Islet of Langerhans (tissue), 1 donor: ENCODE measurements at regions not wholly inside any gene's neighbourhood (a gene's known extent, or its start where the extent isn't known, plus 50 kb on each side); places are given as distances from the start of the nearest gene placed in this dataset.

ENCODE experiments used
- FAIRE-seq: peaks from one replicate; lab custom pipeline; 2011; peaks lifted over from hg19 to GRCh38; lab: Jason Lieb, UNC

DNA sequence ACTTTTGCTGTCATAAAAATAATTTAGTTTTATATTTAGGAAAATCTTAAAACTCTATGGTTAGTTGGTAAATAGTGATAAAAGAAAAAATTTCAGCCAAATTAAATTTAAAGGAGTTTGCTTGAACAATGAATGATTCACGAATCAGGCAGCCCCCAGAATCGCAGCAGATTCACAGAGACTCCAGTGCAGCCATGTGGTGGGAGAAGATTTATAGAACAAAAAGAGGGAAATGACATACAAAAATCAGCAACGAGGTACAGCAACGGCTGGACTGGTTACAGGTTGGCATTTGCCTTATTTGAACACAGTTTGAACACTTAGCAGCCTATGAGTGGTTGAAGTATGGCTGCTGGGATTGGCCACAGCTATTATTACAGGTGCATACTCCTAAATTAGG lies 96.4 kb upstream of the MYCBP2 start:
- FAIRE-seq = no peak

DNA sequence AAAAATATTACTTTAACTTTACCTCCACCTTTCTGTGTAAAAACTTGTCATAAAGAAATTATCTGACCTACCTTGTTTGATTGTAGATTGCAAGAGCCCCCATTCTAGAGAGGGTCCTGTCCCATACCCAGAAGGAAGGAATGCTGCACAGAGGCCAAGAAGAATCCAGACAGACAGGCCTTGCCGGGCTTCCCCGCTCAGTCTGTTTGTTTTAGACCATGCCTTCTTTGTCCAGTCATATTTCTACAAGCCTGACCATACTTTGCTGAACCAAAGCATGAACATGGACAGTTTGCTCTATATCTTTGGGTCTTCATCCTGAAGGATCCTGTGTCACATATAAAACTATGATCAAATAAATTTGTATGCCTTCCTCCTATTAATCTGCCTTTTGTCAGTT lies 95.8 kb upstream of the MYCBP2 start:
- no peak for FAIRE-seq

DNA sequence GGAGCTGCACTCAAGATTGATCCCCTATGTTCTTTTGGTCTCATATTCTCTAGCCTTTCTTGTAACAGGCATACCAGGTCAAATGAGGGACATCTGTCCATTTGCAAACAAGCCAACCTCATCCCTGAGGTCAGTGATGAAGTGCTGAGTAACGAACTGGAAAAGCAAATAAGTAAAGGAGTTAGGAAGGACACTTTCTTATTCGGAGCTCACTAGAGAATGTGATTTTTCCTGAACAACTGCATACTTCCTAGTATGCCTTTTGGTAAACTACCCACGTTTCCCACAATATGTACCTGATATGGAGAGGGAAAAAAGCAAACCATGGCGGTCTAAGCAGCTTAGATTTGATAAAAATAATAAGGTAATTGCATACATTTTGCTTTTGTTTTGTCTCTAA lies 91.0 kb upstream of the MYCBP2 start:
- peak; percentile 75 for FAIRE-seq

DNA sequence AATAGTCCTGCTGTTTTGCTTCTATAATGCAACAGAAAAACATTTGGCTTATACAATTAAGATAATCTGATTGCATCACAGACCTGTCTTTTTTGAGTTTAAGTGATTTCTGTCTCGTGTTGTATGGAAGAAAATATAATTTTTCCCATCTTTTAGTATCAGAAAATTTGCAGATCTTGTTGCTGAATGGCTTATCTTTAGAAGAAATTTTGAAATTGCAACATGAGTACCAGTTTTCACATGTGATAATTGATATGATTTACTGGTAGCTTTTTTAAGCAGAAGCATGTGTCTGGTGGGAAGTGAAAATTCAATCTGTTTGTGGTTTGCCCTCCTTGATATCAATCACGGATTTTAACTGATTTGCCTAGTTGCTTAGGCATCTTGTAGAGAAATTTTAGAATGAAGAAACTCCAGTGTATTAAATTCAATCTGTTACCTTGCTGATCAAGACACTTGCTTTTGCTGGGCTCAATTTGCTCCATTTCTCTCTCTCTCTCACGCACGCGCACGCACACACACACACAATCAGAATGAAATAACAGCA lies 89.8 kb upstream of the MYCBP2 start:
- no peak for FAIRE-seq

DNA sequence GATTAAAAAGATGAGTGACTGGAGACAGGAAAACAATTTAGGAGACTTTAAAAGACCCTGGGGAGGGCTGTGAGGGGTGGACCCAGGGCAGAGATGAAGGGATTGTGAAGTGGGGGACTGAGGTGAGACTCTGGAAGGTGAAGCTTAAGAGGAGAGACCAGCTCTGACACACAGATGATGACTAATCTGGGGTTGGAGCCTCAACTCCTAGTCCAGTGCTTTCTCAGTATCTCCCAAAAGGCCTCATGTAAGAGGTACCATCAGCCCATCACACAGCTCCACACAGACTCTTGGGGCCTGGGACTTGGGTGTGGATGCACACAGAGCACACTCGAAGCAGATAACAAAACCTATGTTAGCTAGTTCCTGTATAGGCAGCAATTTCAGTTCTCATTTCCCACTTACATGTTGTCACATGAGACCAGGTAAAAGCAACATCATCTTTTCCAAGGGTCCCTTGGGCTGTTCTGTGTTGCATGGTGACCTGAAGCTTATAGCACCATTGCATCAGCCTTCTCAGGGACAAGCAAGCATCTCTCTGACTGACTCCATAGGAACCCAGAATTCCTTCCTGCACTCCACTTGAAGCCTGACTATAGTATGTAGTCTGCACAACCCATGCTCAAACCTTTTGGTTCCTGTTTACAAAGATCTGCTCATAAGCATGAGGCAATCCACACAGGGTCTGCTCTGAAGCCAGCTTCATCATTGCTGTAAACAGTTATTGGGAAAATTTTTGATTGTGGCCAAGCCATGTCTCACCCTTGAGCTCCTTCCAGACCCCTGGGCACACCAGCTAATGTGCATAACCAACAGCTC lies 88.6 kb upstream of the MYCBP2 start:
- FAIRE-seq = no peak

DNA sequence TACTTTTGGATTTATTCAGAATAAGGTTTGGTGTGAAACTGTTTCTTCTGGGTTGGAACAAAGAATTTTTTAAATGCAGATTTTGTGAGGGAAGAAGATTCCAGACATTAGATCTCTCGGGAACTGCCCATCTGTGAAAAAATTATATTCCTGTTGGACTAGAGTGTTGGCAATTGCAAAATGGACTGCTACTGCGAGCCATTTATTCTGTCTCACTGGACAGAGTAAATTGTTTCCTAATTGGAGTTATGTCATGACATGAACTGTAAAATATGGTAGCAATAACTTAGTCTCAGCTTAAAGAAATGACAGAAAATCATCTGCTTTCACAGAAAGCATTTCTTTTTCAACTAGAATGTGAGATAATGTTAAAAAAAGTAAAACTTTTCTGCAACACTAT lies 86.0 kb upstream of the MYCBP2 start:
- FAIRE-seq = no peak

DNA sequence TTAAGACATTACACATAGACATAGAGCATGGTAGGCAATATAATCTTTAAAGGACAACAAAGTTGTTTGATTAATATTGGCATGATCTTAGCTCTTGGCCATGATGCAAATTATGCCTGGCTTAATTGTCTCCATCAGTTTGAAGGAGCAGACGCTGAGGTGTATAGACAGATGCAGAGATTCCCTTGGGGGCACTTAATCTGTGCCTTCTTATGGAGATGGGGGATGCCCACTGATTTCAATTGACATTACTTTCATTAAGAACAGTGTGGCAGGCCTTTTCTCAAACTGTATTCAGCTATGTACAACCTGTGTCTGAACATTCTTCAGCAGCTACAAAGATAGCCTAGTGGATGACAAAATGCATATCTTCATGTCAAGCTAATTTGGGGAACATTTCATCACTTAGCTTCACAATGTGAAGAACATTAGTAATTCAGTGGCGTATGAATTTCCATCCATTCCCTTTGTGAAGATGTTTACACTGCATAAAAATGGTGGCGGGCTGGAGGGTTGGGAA lies 85.3 kb upstream of the MYCBP2 start:
- FAIRE-seq = no peak

DNA sequence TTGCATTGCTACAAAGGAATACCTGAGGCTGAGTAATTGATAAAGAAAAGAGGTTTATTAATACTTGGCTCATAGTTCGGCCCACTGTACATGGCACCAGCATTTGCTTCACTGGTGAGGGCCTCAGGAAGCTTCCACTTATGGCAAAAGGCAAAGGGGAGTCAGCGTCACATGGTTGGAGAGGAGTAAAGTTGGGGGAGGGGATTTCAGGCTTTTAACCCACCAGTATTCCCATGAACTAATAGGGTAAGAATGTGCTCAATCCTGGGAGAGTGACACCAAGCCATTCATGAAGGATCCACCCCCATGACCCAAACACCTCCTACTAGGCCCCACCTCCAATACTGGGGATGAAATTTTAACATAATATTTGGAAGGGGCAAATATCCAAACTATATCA lies 82.5 kb upstream of the MYCBP2 start:
- FAIRE-seq = no peak

DNA sequence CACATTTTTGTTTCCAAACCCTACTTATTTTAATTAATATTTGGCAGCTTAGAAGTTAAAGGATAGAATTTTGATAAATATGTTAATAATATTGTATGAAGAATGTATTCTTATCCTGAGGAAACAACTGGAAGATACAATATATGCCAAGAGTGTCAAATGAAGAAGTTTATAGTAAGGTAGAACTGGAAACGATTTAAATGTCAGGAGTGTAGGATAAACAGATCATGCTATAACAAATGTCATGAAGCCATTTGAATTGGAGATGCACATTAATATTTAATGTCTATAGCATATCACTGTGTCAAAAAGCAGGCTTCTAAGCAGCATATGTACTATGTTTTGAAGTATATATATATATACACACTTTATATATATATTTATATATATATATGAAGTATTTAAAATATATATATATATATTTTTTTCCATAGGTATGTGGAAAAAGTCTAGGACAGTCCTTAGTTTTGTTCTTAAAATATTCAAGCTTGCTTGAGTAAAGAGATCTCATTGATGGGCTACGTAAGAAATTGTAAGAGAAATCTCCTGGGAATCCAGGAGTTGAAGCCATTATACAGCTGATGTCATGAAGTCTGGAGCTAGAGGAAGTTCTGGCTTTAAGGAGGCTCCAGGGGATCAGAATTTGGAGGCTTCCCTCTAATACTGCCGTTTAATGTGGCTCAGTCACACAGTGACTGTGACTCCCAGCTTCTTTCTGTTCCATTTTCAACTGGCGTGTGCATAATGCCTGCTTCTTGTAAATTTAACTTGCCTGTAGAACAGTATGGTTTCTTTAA lies 79.9 kb upstream of the MYCBP2 start:
- FAIRE-seq = no peak

DNA sequence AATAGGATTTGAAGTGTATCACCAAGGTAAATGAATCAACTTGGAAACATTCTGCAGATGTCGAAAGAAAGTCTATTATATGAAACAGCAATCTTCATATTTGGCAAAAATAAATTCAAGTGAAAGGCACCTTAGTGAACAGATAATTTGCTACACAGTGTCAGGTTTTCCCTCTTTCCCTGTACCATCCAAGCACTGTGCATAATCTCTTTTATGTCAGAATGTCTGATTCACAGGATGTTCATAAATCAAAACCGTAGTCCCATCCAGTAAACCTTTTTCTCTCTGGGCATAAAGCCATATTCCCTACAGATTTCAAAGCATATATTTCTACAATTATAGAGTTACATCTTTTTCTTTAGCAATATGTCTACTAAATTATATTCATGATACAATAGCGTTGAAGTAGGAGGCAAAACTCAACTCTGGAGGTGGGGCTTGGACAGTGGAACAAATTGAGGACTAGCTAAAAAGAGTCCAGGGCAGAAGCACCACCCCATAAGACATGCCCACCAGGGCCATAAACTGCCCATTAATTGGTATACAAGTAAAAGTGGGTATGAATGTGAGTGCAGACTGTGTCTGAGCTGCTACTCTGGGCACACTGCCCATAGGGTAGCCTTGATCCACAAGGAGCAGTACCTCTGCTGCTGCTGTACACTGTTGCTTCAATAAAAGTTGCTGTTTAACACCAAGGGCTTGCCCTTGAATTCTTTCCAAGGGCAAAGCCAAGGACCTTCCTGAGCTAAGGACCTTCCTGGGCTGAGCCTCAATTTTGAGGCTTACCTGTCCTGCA lies 72.1 kb upstream of the MYCBP2 start:
- no peak for FAIRE-seq

DNA sequence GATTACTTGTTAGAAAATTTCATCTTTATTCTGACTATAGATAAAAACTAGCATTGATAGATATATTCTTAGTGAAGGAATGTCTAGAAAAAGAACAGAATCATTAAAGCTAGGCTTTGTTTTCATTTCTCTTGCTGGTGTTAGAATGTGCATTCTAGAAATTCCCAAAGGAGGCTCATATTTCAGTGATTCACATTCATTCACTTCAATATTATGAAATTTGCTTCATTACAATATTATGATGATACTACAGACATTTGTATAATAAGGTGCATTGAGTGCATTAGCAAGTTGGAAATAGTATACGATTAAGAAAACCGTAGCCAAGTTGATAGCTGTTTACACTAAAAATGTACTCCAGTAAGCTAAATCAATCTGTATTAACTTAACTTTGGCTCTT lies 70.7 kb upstream of the MYCBP2 start:
- no peak for FAIRE-seq

DNA sequence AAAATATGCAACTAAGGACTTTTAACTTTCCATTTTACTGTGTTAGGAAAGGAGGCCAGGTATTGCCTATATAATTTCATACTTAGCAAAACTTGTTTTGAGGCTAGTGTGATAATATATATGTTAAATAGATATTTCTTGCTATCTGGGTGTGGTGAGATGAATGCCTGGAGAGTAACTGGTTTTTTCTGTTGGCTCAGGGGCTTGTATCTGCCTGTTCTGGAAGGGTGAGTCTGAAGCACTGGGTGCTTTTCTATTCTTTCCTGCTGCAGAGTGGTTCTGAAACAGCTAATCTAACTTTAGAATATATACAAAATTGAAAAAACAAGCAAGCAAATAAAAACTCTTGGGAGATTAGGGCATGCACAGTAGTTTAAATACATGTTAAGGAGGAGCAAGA lies 64.6 kb upstream of the MYCBP2 start:
- FAIRE-seq = no peak

DNA sequence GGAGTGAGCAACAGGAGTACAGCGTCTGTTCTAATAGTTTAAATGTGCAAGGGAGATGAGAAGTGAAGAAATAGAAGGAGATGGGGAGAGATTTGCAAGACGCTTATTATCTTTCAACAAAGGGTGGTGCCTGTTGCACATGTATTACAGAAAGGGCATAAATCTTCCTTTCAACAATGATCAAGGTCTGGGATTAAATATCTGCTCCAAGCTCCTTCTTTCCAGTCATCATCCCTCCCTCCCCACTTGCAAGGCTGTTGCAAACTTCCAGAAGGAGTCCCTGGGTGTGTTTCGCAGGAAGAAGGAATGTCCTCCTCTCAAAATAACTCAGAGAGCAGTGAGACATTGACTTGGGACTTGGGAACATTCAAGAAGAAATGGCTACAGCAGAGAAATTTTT lies 63.5 kb upstream of the MYCBP2 start:
- no peak for FAIRE-seq

DNA sequence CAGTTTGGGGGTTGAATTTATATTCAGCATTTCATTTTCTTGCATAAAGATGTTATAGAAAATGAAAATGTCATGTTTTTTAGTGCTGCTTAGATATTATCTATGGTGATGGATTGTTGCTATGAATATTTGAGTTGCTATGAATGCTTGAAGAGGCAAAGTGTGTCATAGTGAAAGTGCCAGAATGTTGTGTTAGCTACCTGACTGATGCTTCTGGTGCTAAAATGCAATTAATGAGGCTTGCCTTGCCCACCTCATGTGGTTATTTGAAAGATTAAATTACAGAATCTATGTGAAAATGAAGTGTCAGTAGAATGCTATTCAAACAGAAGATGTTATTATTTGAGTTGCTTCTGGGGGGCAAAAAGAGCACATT lies 62.7 kb upstream of the MYCBP2 start:
- no peak for FAIRE-seq

DNA sequence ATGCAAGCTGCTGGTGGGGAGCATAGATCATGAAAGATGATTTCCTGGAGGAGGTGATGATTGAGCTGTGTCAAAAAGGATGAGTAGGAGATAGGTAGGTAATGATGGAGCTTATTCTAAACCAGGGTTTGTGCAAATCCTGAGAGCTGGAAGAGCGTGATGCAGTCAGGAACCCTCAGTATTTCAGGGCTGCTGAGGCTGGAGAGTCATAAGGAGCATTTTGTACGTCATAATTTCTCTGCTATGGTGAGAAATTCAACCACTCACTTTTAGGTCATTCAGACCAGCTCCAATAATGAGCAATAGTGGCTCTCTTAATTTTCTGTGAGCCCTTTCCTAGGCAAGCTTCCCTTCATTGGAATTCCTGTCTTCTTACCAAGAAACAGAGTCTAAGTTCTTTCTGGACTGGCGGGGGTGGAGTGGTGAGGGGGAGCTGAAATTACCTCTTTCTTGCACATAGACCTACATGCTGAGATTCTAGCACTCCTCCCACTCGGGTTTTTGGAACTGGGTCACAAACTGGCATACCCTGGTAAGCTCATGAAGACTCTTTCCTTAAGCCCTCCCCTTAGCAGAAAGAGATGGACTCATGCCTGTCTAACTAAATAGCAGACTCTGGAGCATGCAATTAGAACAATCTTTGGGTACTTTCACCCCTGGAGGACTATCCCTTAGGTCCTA lies 62.2 kb upstream of the MYCBP2 start:
- FAIRE-seq = no peak

DNA sequence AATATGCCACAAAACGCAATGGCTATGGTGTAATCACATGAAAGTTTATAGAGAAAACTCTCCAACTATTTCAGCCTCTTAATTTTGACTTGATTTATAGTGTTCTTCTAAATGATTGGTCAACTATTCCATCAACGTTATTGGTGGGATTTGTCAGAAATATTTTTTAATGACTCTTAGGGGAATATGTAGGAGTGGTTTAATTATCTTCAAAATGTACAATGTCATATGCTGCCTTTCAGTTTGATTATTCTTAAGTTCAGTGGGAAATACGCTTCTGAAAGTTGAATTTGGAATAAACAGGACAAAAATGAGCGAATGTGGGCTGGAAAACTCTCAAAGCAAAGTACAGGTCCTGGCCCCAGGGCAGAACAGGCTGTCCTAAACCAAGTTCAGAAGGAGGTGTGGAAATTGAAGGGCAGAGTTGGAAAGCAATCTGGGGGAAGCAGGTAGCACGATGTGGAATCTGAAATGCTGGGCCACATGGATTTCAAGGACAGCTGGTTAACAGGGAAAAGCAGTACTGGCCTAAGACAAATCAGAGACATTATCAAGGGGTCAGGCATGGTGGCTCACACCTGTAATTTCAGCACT lies 60.8 kb upstream of the MYCBP2 start:
- no peak for FAIRE-seq

DNA sequence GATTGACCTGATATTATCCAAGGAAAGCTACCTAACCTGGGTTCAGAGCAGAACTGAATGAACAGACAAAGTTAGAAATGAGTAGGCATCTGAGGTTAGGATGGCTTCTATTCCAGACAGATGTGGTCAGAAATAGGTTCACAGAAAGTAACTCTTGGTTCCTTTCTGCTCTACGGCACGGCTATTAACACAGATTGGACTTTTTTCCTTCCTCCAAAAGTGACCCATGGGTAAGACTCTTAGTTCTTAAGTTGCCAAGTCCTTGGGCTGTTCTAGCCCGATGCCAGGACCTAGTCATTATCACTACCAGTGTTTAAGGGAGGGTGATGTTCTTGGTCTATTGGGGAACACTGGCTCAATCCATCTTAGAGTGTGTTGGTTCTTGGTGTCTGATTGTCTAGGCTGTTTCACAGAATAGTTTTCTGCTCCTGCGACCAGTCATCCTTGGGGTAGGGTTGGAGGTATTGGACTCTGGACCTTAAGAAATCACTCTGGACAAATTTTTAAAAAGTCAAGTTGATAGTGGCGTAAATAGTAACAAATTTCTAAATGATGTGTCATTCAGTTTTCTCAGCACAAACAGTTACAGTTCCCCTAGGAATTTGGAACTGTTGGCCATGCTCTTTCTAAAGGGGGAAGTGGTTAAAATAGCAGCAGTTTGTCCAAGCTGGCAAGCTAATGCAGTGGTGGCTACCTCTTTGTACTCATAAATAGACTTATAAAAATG lies 60.1 kb upstream of the MYCBP2 start:
- FAIRE-seq = no peak

DNA sequence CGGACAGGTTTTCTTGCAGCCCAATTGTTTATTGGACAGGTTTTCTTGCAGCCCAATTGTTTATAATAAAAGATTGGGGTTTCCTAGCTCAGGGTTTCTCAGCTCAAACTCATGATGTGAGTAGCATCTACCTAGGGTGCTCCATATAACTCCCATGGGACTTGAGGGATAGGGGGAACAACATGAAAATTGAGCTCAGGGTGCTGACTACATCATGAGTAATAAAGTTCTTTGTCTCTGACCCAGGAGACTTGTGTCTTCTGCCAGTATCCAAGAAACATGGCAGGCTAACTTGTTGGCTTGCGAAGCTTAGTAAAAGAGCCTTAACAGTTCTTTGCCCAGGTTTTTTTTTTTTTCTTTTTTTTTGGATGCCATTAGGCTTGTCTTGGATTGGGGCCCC lies 59.2 kb upstream of the MYCBP2 start:
- FAIRE-seq = no peak

DNA sequence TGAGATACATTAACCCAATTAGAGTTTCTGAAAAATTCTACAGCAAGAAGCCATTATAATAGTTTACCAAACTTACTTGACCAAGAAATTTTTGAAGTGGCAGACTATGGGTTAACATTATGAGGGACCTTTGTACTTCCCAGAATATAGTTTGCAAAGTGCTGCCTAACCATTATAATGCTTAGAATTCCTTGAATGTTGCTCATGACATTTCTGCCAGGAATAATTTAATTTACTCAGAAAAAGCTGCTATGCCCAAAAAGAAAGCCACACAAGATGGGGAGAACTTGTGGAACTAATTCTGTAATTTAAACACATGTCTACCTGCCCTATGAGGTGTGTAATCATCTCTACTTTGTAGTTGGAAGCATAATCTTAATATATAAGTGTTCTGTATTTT lies 58.1 kb upstream of the MYCBP2 start:
- no peak for FAIRE-seq

DNA sequence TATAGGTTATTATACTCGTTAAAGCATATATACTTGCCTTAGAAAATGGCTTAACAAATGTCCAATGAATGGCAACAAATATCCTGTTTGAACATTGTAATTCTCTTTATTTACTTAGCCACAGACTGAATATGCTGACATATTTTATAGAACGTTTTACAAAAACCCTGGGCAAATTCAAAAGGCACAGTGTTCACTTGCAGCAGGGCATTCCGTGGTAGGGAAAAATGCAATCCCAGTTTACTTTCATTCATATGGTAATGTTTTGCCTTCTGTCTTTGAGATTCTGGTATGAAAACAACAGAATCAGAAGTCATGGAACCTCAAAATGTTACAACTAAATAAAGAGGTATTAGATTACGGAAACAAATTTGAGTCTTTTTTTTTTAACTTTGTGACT lies 56.2 kb upstream of the MYCBP2 start:
- peak; percentile 17 for FAIRE-seq

DNA sequence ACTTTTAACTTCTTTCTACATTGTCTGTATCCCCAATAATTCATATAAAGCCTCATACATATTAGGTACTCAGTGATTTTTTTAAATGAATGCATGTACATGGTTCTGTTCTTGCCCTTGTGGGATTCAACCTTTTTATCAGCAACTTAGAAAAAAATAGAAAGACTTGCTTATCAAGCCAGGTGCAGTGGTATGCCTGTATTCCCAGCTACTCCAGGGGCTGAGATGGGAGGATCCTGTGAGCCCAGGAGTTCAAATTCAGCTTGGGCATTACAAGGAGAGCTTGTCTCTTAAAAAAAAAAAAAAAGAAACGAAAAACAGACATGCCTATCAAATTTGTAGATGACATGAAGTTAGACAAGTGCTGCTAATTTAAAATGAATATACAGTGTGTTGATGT lies 54.2 kb upstream of the MYCBP2 start:
- no peak for FAIRE-seq
